DOHH2 (cell line): ENCODE measurements at regions not wholly inside any gene's neighbourhood (a gene's known extent, or its start where the extent isn't known, plus 50 kb on each side); places are given as distances from the start of the nearest gene placed in this dataset.

Experiments used
- CTCF ChIP-seq: fragments of 200-600 bp; sonication (generic); IDR thresholded peaks from one replicate; pipeline ENCODE4 v1.5.1; 2014; ENCODE audit warnings: antibody characterized with exemption, mild to moderate bottlenecking, low read depth, low read length; ENCODE audit not compliant: poor library complexity, severe bottlenecking
- EZH2phosphoT487 ChIP-seq: fragments of 200-600 bp; sonication (generic); IDR thresholded peaks from 2 replicates; pipeline ENCODE4 v1.6.1; 2017; ENCODE audit warnings: borderline replicate concordance, mild to moderate bottlenecking, antibody characterized with exemption, low read length, moderate library complexity, mixed read lengths

- TF ChIP-seq EZH2phosphoT487 = no peak
- TF ChIP-seq CTCF = no peak
Measured at GRCh38 chr13:74015137-74015536, 119.1 kb downstream of the KLF12 start.
